SU-DHL-6 (cell line): ENCODE measurements at regions not wholly inside any gene's neighbourhood (a gene's known extent, or its start where the extent isn't known, plus 50 kb on each side); places are given as distances from the start of the nearest gene placed in this dataset.
"Not testable (repeated sequence)": the region's sequence is repeated elsewhere in the genome, so short reads cannot be mapped to it uniquely, and the experiment has no call there.

Experiments
- EZH2phosphoT487 ChIP-seq: fragments of 200-600 bp; sonication (generic), shearing (Covaris generic); conservative IDR thresholded peaks from 2 replicates; pipeline ENCODE4 v1.6.1; 2018; ENCODE audit warnings: mild to moderate bottlenecking, antibody characterized with exemption, low read length, moderate library complexity, mixed read lengths
- TF ChIP-seq, protein P1 (sequence below): fragments of 200-600 bp; sonication (generic); IDR thresholded peaks from one replicate; pipeline ENCODE4 v1.5.1; 2017; ENCODE audit warnings: antibody characterized with exemption, mild to moderate bottlenecking, low read length, moderate library complexity; ENCODE audit not compliant: insufficient read depth, poor library complexity, severe bottlenecking

GRCh38 chr5:54787910-54788309 is 197.5 kb downstream of the ESM1 start:
- TF ChIP-seq, protein P1, sequence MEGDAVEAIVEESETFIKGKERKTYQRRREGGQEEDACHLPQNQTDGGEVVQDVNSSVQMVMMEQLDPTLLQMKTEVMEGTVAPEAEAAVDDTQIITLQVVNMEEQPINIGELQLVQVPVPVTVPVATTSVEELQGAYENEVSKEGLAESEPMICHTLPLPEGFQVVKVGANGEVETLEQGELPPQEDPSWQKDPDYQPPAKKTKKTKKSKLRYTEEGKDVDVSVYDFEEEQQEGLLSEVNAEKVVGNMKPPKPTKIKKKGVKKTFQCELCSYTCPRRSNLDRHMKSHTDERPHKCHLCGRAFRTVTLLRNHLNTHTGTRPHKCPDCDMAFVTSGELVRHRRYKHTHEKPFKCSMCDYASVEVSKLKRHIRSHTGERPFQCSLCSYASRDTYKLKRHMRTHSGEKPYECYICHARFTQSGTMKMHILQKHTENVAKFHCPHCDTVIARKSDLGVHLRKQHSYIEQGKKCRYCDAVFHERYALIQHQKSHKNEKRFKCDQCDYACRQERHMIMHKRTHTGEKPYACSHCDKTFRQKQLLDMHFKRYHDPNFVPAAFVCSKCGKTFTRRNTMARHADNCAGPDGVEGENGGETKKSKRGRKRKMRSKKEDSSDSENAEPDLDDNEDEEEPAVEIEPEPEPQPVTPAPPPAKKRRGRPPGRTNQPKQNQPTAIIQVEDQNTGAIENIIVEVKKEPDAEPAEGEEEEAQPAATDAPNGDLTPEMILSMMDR = not testable (repeated sequence)
- not testable (repeated sequence) for TF ChIP-seq EZH2phosphoT487
